CD4-positive, alpha-beta T cell treated with Interferon alpha-2 for 1 hour (primary cell): ENCODE measurements at regions not wholly inside any gene's neighbourhood (a gene's known extent, or its start where the extent isn't known, plus 50 kb on each side); places are given as distances from the start of the nearest gene placed in this dataset.

Experiments used
- DNase-seq, 2 donors: peaks; one replicate each; pipeline ENCODE4 v3.0.0-alpha.2; 2020 to 2022

DNA sequence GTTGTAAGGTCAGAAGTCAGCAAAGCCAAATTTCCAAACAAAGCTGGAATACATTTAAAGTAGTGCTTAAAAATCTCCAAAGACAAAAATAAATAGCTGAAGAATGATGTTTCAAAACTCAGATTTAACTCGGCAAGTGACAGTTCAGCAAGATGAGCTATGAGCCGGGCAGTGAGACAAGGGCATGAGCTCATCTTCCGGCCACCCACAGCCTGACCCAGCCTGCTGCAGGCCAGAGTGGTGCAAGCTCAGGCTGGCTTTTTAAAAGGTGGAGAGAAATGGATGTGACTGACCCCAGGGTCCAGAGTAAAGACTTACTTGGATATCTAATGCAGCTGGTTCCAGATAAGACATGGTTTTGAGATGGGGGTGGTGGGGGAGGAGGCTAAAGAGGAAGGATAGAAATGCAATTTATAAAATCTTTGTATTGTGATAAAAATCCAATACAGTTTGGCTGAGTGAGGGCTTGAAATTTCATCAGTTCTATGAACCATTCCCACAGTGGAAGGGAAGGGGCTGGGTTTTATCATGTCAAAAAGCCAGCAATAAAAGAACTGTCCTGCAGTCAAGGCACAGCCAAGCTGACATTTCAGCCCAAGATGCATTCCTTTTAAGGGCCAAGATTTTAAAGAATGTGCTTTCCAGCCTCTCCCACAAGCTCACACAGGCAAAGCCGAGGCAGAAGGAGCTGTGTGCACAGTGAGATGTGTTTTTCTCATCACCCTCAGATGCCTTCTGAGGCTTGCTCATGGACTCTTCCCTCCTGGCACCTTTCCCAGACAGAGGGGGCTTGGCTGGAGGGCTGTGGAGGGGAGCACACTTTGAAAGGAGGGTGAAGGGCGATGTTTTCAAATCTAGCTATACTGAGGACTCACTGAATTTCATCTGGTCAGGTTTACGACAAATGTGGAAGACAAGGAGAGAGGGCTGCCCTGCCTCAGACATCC, 97.9 kb upstream of the KLHL29 start:
- no peak for DNase-seq

DNA sequence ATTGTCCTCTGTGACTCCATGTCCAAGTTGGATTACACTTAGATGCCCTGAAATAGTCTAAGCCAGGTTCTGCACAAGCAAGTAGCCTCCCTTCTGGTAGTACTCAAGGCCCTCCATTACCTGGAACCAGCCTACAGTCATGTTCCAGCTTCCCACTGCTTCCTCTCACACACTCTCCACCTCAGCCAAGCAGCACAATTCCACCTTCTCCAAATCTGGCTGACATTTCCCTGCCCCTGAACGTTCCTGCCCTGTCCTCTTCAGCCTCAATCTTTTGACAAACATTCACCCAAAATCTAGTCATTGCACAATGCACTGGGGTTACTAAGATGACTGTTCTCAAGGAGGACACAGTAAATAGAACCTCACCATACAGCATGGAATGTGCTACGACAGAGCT, 95.3 kb upstream of the KLHL29 start:
- no peak for DNase-seq

DNA sequence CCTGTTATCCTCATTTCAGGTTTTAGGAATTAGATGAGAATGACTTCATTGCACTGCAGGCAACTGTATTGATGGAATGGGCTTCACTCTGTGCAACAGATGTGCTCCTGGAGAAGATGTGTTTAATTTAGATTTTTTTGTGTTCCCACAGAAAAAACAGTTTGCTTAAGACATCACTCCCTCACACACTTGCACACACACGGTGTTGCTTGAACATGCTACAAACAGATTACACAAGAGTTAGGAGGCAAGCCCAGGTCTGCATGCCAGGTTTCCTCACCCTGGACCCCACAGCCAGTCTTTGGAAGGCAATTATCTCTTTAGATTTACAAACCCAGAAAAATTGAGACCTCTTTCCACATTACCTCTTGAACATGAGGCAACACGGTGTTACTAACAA, 93.7 kb upstream of the KLHL29 start:
- DNase-seq = no peak

DNA sequence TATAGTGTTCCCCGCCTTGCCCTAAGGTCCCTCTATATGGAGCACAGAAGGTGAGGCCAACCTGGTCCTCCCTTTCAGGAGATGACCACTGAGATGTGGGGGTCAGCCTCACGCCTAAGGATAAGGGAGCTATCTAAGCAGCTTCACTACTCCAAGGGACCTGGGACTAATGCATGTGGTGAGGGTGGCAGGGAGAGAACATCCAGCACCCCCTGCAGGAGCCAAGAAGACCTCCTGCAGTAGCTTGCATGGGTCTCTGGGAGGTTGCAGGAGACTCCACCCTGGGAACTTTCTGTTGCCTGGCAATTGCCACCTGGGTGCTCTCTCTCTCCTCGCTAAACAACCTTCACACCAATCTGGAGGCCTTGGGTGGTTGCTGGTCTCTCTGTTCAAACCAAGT, 93.0 kb upstream of the KLHL29 start:
- no peak for DNase-seq

DNA sequence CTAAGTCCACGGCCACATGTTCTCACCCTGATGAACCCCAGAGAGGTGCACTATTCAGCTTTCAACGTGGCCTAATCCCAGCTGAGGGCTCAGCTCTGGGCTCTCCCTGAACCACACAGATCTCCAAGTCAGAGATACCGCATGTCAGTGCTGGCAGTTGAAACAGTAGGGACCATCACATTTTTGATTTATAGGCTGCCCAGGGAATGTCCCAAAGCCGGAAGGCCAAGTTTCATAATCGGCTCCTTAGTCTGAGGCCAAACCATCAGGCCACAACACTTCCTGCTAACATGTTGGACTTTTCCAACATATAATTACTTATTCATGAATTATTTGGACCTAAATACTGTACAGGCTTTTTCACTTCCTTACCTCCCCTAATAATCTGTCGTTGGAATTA, 91.9 kb upstream of the KLHL29 start:
- DNase-seq = no peak

DNA sequence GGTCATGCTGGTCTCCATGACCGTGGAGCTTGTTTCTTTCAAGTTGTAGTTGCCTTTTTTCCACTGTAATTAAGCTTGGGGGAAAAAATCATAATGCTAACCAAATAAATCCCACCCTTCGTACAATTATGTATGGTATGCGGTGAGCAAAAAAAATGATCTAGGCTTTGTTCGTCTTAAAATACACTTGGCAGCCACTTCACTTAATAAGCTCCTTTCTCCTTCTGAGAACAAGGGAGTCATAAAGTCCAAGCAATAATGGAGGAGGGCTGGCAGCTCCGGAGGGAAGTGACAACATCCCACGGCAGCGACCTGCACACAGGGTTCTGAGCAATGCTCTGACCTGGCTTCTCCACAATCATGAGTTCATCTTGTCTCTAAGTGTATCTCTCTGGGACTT, 91.2 kb upstream of the KLHL29 start:
- no peak for DNase-seq

DNA sequence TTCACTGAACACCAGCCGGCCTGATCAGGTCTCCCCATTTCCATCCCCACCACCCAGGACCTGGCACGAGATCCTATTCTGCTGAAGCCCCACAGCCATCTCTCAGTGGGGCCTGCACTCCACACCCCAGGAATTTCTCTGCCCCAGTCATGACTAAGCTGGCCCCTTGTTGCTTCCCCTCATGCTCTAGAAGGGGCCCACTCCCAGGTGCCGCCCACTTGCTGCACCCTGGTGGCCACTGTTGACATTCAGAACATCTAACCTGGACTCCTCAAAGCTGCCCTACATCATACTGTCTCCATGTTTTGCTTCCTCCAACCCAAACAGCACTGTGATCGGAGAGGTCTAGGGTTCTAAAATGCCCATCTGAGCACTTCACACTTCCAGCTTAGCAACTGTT, 90.7 kb upstream of the KLHL29 start:
- no peak for DNase-seq

DNA sequence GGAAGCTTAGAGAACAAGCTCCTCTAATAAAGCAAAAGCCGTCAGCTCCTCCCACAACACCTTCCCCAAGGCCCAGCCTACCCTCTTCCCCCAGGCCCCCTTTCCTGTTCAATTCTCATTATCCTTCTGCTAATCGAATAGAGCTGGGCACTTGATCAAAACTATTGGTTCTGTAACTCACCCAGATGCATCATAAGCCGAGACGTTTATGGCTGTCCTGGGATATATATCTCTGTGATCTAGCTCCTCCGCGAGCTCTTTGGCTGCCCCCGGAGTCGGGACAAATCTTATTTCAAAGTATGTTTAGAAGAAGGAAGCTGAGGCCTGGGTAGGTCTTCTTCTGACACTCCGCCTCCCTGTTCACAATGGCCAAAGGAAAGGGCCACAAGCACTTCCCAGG, 88.3 kb upstream of the KLHL29 start:
- DNase-seq = no peak

DNA sequence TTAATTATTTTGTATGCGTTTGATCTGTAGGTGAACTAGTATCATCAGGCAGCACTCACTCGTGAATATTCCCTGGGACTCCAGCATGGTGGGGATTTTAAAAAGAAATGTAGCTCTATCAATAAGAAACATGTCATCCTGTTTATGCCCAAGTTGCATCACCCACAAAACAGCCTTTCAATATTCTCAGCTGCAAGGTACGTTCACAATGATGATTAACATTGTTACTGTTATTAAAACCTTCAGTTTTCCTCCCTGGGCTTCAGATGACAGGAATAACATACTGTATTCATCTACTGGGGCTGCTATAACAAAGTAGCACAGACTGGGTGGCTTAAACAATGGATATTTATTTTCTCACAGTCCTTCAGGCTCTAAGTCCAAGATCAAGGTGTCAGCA, 87.9 kb upstream of the KLHL29 start:
- no peak for DNase-seq

DNA sequence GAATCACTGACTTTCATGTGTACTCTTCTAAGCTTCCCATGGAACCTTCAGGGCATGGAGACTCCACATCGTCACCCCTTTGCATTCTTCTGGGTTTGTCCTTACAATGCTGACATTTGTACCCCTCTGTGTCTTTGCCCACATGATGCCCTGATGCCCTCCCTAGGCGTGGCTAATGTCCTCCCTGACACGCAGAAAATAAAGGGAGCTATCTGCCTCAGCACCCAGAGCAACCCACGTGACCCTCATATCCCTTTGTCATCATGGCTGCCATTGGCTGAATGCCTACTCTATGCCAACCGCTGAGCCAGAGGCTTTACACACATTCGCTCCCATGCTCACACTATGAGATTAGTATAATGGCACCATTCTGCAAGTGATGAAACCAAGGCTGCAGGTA, 86.4 kb upstream of the KLHL29 start:
- no peak for DNase-seq

DNA sequence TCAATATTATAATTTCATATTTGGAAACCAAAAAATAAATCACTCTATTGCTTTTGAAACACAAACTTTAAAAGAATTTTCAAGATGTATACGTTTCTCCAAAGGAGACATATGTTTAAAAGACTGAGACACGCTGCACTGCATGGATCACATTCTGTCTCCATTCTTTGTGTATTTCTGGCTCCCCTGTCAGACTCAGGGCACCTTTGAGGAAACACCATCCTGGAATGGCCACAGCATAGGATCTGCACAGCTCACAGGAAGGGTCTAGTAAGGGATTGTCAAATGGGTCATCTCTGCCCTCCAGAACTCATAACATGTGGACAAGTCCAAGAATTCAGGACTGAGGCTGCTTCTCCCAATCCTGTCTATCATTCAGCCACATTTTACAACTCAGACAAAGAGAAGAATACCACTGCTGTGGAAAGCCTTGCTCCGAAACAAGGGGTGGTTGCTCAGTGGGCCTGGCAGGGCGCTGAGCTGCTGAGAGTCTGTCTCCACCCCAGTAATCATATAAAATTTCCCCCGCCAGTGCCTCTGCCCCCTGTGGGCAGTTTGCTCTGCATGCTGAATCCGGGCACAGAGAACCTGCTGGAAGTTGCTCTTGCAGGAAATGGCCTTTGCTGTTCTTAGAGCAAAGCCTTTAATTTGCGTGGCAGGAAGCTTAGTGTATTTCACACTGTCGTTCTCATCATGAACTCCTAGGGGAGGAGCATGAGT, 85.3 kb upstream of the KLHL29 start:
- no peak for DNase-seq

DNA sequence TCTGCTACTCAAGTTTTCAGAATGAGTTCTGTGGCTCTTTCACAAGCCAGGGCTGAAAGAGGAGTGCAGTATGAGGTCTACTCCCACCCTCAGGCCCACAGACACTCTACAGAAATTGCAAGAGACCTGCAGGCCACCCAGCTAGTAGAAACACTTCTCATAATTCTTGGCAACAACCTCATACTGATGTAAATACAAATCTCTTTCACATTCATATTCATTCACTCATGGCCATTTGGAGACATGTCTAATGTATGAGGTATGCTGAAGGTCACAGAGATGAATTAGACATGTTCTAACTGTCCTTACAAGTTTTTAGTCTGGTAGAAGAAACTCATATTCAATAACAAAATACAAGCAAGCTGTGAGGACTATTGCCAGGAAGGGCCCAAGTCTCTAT, 83.8 kb upstream of the KLHL29 start:
- DNase-seq = no peak

DNA sequence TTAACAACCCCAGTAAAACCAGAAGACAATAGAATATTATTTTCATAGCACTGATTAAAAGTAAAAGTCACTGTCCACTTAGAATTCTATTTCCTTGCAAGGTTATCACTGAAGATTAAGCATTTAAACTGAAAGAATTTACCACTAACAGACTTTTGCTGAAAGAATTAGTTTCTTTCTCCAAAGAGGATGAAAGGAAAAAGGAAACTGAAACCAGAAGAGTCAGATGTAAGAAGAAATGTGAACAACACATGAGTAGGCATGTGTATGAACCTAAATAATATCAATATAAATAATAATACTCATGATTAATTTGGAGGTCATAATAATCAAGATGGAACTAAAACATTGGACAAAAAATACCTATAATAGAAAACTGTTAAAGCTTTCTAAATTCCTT, 82.4 kb upstream of the KLHL29 start:
- DNase-seq = no peak

DNA sequence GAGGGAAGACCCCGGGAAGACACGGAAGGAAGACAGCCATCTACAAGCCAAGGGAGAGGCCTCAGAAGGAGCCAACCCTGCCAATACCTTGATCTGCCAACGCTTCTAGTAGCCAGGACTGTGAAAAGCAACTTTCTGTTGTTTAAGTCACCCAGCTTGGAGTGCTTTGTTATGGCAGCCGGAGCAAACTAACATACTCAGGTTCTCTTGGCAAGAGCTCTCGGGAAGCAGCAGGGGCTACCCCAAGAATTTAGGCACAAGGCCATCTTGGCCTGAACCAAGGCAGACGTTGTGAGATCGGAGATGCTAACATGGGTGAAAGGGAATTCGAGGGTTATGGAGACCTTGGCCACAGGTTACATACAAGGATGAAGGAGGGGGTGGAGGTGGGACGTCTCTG, 78.6 kb upstream of the KLHL29 start:
- no peak for DNase-seq

DNA sequence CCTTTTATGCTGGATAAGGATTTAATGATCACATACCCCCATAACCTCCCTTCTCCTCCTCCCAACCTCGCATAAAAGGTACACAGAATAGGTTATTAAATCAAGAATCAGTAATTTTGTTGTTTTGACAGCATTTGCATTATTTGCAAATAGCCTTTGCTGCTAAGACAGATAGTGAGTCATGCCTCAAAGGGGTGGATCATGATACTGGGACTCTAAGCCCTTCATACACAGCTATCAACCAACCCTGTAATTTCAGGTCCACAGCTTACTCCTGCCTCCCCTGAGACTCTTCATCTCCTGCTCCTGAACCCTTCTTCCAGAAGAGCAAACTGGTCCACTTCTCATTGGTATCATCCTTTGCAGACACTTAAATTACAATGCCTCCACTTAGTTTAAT, 73.8 kb upstream of the KLHL29 start:
- DNase-seq = no peak

DNA sequence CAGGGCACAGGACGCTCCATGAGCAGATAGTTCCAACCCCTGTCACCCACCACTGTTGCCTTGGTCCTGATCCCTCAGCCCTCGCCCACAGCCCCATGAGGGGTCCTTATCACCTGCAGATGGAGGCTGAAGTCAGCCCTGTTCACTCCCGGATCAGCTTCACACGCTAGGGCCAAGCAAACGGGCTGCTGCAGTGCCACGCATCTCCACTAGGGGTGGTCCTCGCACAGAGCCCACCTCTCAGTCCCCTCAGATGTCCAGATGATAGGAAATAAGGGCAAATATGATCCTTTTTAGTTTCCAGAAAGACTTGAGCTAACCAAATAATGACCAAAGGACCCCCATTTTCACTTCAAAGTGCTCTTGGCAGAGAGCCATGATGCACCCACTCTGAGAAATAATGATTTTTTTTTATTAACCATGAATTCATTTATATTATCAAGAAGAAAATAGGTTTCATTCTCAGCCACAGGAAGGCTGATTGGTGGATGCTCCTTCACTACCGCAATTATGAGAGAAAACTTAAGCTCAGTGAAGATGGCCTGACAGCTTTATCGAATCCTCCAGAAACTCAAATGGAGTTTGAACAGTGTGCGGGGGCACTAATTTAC, 71.9 kb upstream of the KLHL29 start:
- no peak for DNase-seq

DNA sequence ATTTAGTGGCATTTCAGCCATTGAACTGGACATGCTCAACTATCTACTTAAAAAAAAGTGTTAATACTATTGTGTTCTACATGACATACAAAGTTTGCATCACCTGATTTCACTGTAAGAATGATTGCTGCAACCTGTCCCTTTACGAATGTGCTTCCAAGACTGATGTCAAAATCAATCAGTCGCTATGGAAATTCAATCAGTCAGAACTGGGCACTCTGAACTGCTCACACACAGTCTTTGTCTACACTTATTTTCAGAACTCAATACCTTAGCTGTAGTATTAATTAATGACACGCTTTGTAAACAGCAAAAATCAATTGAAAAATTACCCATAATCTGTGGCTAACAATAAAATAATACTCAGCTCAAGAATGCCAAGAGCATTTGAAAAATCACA, 70.3 kb upstream of the KLHL29 start:
- no peak for DNase-seq

DNA sequence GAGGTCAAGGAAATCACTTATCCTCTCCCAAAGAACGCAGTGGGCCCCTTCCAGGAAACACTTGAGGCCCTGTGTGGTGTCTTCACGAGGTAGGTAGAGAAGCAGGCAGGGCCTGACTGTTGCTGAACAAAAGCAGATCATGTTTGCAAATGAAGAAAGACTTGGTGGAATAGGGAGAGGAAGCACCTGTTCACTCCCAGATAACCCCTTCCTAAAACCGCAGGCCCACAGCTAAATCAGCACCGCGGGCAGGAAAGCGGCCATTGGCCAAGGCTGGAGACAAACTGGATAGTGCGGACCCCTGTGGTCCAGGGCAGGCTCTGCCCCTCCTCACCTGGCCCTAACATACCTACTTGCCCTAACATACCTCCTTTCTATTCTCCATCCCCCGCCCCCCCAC, 64.9 kb upstream of the KLHL29 start:
- no peak for DNase-seq

DNA sequence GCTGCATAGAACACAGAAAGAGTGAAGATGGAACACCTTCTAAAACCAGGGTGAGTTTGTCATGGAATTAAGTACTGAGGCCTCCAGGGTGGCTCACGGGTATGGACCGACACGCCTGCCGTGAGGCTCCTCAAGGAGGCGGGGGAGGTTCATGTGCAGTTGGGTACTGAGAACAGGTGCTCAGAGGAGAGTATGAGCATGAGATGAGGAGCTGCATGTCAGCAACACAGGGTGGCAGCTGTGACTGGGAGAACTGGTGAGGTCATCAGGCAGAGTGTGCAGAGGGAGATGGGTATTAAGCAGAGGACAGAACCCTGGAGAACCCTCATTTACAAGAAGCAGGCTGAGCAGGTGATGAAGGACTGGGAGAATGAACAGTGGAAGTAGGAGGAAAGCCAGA, 63.2 kb upstream of the KLHL29 start:
- no peak for DNase-seq

DNA sequence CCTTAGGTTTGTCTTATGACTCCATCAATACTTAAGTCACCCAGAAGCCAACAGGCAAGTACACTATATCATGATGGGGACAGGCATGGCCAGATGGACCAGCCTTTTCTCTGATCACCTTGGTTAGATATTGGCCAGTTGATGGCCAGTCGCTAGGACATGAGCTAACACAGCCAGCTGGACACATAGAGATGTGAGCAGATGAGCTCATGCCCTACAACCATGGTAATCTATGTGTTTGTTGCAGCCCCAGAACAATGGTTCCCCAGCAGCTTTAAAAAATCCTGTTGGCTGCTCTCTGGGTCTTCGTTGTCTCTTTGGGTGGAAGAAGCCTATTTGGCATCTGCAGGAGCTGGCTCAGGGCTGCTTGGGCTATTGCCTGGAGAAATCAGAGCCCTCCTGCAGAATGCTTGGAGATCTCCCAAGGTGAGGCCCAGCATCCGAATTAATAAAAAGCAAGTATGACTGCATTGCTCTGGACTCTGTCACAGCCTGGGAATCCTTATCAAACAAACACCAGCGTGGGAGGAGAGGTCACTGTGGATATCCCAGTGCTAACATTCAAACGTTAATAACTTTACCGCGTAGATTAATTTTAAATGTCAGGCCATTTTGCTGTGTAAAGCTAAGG, 62.3 kb upstream of the KLHL29 start:
- no peak for DNase-seq

DNA sequence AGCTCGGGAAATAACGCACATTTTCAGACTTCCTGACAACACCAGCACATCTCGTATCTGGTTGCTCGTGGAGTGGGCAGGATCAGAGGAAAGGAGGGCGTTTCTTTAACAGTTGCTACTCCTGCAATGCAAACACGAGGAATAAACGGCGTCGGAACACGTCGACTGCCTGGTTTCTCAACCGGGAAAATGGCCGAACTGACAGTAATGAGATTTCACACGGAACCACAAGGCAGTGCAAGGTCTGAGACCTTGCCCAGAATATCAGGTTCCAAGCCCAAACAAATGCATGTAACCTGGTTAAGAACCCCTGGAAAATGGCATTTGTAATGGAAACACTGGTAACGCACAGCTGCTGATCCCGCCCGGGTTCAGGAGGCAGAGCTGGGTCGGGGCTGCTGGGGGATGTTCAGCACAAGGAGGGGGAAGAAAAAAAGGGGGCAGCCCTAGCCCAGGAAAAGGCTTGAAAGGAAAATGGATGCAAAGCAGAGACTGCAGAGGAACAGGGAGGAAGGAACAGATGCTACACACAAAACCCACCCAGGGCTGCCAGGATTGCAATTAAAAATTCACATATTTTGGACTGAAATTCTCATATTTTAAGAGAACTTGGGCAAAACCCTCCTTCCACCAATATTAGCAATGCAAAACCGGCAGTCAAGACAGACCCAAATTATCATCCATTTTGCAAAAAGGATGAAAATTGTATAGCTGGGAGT, 61.6 kb upstream of the KLHL29 start:
- no peak for DNase-seq

DNA sequence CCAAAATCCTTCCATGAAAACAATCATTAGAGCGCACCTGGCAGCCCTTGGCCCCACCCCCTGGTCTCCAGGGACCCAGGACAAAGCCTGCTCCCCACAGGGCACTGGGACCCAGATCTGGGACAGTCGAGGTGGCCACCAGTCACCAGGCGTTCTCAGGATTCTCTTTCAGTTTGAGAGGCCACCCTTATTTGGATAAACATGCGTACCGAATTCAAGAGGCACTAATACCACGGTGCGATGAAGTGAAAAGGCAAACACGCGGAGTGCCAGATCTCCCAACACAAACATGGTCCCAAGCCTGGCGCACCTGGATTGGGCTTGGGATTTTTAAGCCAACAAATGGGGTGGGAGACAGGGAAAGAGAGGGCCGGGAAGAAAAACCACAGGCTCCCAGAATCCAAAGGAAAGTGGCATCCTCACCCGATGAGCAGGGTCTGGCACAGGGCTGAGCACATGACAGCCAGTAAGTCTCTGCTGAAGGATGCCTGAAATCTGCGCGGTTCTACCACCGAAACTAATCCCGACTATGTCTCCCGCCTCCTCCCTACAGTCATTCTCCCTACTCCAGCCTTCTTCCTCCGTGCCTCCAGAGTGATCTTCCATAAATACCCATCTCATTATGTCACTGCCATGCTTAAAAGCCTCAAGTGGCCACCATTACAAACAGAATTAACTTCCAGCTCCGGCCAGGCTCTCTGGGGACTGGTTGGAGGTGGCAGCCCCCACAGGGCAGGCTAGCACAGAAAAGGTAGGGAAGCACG, 60.9 kb upstream of the KLHL29 start:
- no peak for DNase-seq
